ENCODE measurements at regions not wholly inside any gene's neighbourhood (a gene's known extent, or its start where the extent isn't known, plus 50 kb on each side); places are given as distances from the start of the nearest gene placed in this dataset.

DNA sequence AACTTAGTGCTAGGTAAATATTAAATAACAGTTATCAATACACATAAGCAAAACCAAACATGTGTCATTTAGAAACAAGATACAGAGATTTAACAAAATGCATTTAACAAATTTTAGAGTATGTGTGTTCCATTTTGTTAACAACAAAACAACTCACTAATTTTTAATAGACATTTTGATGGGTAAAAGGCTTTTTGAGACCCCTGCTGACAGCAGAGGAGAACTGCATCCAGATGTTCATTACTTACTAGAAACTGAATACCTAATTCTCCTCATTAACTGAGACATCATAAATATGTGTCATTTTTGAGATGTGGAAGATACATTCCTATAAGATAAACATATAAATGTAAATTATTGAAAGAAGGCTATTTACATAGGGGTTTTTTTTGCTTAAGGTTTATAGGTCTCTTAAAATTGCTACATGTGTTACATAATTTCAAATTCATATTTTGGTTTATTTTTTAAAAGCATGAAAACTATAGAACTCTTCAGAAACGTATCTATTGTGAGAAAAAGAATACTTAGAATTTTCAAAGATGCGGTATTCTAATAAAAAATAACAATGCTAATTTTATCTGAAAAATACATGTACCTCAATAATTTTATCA is 1009.8 kb downstream of the TUSC7 start:
- DNase-seq (ENCODE audit: low read depth) = no peak

DNA sequence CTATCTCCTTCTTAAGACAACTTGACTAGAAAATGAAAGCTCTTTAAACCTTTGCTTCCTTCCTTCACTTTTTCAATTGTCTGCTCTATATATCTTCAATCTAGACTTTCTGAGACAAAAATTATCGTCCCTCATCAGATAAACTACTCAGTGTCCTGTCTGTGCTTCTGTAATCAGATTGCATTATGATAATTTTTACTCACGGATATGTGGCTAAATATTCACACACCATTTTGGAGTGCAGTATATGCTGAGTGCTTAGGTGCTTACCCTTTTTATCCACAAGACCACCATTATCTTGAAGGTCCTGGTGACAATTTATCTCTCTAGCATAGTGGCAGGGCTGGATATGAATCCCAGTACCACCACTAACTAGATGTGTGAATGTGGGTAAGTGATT is 1012.3 kb downstream of the TUSC7 start:
- DNase-seq (ENCODE audit: low read depth) = no peak

DNA sequence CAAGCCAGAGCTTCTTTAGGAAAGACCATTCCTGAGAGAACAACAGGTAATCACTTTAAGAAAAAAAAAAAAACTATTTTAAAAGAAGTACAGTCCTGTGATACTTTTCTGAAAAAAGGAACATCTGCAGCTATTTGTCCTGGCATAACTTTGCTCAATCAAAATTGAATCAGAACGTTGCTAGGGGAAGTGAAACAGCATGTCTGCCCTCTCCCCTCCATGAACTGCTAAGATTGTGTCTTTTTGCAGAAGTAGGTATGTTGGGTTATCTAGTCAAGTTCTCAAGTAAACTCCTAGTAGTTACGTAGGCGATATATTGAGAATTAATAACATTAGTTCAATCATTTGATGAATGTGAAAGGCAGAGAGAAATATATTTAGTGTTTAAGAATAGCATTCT is 1013.3 kb downstream of the TUSC7 start:
- no peak for DNase-seq (ENCODE audit: low read depth)

GRCh38 chr3:117723825-117724224 is 1014.2 kb downstream of the TUSC7 start:
- no peak for DNase-seq (ENCODE audit: low read depth)

DNA sequence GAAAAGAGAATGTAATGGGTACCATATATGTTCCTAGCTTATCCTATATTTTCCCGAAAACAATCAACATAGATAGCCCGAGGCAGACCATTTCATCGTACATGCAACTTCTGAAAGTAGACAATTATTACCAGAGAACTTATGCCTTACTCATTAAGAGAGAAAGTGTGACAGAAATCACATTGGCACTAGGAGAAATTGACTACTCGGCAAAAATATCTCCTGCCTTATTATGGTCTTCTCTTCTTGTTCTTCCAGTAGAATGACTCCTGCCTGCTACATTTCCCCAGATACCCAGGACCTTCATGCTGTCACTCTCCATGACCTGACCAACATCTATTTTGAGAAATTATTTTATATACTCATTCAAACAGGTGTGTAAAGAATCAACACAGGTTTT is 1015.7 kb downstream of the TUSC7 start:
- no peak for DNase-seq (ENCODE audit: low read depth)

DNA sequence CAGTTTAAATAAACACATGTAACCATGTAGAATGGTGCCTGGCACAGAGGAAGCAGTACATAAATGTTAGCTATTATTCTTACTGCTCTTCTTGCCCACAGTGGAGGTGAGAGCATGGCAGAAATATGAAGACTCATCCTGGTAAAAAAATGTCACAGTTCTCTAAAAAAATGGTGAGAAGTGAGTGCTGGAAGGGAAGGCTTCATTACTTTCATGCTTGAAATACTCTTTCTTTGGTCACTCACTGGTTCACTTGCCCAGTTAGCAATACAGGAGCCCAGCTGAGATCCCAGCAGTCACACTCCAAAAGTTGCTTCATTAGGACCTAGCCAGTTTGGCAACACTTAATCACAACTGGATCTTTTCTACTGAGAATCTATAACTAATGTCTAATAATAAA is 1017.2 kb downstream of the TUSC7 start:
- DNase-seq (ENCODE audit: low read depth) = no peak

DNA sequence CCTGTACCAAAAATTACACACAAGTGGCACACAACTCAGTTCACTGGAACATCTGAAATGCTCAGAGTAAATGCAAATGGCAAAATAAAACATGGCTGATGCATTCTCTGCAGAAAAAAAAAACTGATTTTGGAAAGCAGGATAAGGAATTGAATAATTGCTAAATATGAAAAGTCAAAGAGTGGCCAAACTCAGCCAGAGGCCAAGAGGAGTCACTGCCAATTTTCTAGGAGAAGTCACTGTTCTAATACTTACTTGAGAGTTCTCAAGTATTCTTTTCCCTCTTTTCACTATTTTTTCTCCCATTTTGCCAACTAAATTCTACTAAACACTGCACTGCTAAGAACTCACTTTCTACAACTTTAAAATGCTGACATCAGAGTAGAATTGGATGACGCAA is 1018.6 kb downstream of the TUSC7 start:
- DNase-seq (ENCODE audit: low read depth) = no peak

DNA sequence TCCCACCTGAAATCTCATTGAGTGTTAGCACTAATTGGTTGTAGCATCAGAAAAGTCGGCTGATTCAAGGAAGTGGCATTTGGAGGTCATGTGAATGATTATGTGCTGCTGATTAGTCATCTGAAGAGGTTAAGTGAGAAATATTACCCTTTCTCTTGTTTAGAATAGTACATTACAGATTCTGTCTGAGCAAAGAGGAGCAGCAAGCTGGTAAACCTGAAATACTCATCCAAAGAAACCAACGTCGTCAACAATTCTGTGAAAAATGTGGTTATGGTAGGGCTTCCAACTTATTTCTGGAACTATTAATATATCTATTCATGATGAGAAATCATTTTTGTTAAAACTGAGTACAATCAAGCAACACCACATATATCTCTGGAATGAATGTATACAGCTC is 1024.9 kb downstream of the TUSC7 start:
- DNase-seq (ENCODE audit: low read depth) = no peak

GRCh38 chr3:117735481-117736101 is 1026.0 kb downstream of the TUSC7 start:
- DNase-seq (ENCODE audit: low read depth) = no peak

- no peak for DNase-seq (ENCODE audit: low read depth)
Measured at GRCh38 chr3:117736846-117737245, 1027.3 kb downstream of the TUSC7 start.

DNA sequence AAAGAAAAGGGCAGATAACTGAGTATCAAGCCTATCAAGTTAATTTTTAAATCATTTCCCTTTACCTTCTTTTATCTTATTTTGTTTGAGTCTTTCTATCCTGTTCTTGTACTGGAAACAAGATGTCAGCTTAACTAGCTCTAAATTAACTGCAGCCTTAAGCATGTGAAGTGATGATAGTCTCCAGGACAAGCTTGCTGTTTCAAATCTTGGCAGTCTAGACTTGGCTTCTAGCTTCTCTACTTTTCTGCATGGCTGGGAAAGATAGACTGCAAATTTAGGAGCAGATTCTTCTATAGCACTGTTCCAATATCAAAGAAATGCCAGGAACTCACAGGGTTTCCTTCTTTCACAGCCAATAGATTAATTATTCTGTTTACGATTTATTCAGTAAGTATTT is 1034.4 kb downstream of the TUSC7 start:
- no peak for DNase-seq (ENCODE audit: low read depth)

DNA sequence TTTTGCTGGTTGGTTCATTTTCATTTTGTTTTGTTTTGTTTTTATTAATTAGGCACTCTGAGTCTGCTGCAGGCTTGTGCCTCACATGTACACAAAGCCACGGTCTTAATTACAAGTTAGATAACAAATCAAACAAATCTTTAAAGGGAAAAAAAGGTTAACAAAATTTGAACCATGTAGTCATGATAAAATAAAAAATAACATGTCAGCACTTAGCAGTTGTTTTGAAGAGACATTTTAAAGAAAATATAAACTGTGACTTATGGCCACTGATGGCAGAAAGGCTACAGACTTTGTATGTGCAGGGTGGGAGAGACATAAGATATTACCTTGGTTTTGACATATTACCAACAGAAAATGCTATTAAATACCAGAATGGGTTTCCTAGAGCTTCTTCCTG is 1035.4 kb downstream of the TUSC7 start:
- no peak for DNase-seq (ENCODE audit: low read depth)

DNA sequence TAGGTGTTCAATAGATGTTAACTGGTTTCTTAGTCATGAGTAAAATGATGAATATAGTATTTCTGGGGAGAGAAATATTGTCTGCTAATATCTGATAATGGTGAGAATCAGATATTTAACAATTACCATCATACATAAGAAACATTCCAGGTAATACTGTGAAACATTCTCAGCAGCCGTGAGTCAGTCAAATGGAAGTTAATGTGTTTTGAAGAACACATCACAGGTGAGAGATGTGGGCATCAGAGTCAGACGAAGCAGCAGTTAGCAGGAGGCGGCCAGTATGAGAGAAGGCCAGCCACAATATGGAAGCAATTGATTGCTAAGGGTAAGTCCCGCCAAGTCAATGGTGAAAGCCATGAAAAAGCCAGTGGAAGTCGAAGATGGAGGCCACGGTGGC is 1035.9 kb downstream of the TUSC7 start:
- no peak for DNase-seq (ENCODE audit: low read depth)

DNA sequence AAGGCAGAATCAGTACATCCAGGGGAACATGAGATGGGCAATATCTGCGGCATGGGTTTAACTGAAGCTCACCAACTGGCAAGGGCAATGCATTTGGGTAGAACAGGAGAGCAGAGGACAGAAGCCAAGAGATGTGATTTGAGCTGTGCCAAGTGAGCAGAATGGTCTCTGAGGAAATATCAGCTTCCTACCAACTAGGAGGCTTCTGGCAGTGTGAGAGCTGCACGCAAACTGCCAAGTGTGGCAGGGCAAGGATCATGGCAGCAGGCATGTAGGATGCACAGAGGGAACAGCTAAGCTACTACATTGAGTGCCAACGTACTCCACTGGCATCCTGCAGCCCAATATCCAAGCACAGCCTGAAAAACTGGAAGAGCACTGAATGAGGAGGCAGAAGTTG is 1036.5 kb downstream of the TUSC7 start:
- no peak for DNase-seq (ENCODE audit: low read depth)

- no peak for DNase-seq (ENCODE audit: low read depth)
Measured at GRCh38 chr3:117748131-117748530, 1038.6 kb downstream of the TUSC7 start.

- DNase-seq (ENCODE audit: low read depth) = no peak
Measured at GRCh38 chr3:117750674-117751269, 1041.2 kb downstream of the TUSC7 start.

DNA sequence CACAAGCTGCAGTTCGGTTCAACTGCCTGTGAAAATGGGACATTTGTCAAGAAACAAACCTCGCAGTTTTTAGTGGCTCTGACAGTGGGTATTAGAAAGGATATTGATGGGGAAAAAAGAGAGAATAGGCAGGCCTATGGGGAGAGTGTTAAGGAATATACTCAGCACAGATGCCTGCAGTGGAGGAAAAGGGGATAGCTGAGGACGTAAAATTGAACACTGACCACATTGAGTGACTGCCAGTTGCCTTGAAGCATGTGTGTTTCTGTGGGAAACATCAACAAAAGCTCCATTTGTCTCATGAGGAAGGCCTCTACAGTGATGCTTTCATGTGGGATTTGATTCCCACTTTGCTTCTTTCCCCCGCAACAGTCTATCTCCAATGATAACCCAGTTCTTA is 1042.1 kb downstream of the TUSC7 start:
- DNase-seq (ENCODE audit: low read depth) = no peak

DNA sequence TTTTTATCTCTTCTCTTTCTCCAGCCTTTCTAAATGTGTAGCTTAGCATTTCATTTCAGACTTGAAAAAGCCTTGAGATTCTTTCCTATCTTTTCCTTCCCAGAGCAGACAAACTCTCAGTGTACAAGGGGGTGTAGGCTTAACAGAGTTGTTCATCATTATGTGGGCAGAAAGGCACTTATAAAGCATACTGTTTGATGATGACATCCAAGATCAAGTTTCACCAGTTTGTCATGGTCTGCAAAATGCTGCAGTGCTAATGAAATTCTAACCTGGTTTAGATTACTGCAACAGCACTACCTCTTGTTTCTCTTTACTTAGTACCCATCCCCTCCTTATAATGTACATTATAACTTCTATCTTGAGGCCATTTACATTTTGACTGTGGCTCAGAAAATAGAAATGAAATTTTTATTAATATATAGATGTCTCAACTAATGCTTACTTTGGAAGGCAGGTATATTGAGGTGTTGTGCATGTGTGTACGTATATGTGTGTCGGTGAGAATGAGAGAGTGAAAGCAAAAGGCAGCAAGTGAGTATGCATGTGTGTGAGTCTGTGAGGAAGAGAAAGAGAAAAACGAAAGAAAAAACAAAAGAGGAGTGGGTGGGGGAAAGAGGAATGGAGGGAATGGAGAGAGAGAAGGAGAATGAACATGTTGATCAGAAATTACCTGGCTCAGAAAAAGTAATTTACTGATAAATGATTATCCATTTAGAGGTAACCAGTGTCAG is 1043.6 kb downstream of the TUSC7 start:
- DNase-seq (ENCODE audit: low read depth) = no peak

- no peak for DNase-seq (ENCODE audit: low read depth)
Measured at GRCh38 chr3:117754058-117754457, 1044.5 kb downstream of the TUSC7 start.

- no peak for DNase-seq (ENCODE audit: low read depth)
Measured at GRCh38 chr3:117754841-117755240, 1045.3 kb downstream of the TUSC7 start.

DNA sequence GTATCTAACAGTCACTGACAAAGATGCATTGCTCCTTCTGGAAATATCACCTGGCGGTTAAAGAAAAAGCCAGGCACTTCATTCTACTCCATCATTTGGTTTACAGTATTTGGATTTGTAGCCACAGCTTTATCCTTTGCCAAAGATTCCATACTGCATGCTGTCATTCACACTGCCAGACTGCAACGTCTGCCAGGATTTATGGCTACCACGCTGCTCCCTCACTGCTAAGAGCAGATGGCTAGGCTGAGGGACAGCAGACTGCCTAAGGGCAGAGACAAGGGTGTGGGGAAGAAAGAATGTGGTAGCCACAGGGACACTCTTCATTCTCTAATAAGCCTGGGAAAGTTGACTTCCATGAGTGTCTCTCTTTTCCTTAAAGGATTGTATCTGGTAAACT is 1047.0 kb downstream of the TUSC7 start:
- DNase-seq (ENCODE audit: low read depth) = no peak

GRCh38 chr3:117761703-117762620 is 1052.4 kb downstream of the TUSC7 start:
- no peak for DNase-seq (ENCODE audit: low read depth)

Measured in stimulated activated CD8-positive, alpha-beta memory T cell treated with anti-CD3 and anti-CD28 coated beads, Interleukin-7, amount 100 ng/mL, for 24 hours (primary cell).